Stimulated activated naive B cell treated with anti-CD40 and anti-IgM and Interleukin-4, amounts not matched to agents 10 μg/mL and 1 μg/mL and 100 μg/mL, for 72 hours (primary cell): ENCODE measurements at regions not wholly inside any gene's neighbourhood (a gene's known extent, or its start where the extent isn't known, plus 50 kb on each side); places are given as distances from the start of the nearest gene placed in this dataset.

ENCODE experiments used
- ATAC-seq, 2 donors: fragments of 150-1000 bp; cut with Tn5 transposase; replicated peaks; 2 replicates each; pipeline ENCODE4 v1.10.0; 2021; ENCODE audit warnings: moderate library complexity in 1 of 2
- DNase-seq: peaks from one replicate; pipeline ENCODE4 v3.0.0; 2021
- H3K27ac Mint-ChIP-seq: one replicate; pipeline ENCODE4 v1.8.0; 2022; ENCODE audit warnings: mild to moderate bottlenecking, mixed read lengths
- H3K27me3 Mint-ChIP-seq, 2 donors: one replicate each; pipeline ENCODE4 v1.8.0; 2022; ENCODE audit warnings: mixed read lengths in 2 of 2
- H3K36me3 Mint-ChIP-seq, 2 donors: one replicate each; pipeline ENCODE4 v1.8.0; 2022; ENCODE audit warnings: mixed read lengths in 2 of 2, mild to moderate bottlenecking in 1 of 2
- H3K4me1 Mint-ChIP-seq, 2 donors: one replicate each; pipeline ENCODE4 v1.8.0; 2022; ENCODE audit warnings: mixed read lengths in 2 of 2, mild to moderate bottlenecking in 1 of 2
- H3K4me3 Mint-ChIP-seq, 2 donors: one replicate each; pipeline ENCODE4 v1.8.0; 2022; ENCODE audit warnings: mild to moderate bottlenecking in 2 of 2, mixed read lengths in 2 of 2, moderate library complexity in 1 of 2
- H3K9me3 Mint-ChIP-seq, 2 donors: one replicate each; pipeline ENCODE4 v1.8.0; 2022; ENCODE audit warnings: mixed read lengths in 2 of 2, mild to moderate bottlenecking in 1 of 2

DNA sequence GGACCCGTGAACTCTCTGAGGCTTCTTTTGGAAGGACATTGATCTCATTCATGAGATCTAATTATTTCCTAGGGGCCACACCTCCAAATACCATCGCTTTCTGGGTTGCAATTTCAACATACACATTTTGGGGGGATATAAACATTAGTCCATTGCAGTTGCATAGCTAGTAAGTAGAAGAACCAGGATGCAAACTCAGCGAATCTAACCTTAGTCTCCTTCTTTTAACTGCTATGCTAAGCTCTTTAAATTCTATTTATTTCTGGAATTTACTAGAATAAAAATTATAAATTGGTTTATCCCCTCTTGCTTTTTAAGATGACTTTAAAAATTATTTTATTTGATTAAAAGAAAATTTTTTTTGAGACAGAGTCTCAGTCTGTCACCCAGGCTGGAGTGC, 232.5 kb upstream of the EEF2KMT start:
- Mint-ChIP-seq H3K36me3 (no peaks in the 10 kb centered on the region), H3K4me1 (no peaks in the 10 kb centered on the region), H3K27ac (no peak overlapping the region), H3K4me3 (no peak overlapping the region), H3K9me3 (peaks cover 6 to 11% of the 10 kb centered on the region in 2 donors), H3K27me3 (peaks cover 0 to 5% of the 10 kb centered on the region in 2 donors)
- DNase-seq (no peak), ATAC-seq (no peak)

DNA sequence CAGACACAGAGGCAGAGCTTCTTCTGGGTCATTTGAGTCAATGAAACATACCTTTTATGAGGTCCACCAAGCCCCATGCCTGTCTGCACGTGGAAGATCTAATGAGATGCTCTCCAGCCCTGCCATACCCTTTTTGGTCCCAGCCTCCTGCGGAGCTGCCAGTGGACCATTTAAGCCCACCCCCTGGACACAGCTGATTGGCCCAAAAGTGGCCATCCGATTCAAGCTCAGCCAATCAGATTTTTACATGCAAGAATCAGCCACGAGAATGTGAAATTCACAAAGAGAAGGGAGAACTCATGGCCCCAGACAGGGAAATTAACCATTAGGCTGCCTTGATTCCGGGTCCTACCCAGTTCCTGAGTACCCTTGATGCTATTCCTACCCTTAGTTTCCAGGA, 231.0 kb upstream of the EEF2KMT start:
- Mint-ChIP-seq H3K27ac (no peak overlapping the region), H3K9me3 (peaks cover 7 to 11% of the 10 kb centered on the region in 2 donors), H3K36me3 (no peaks in the 10 kb centered on the region)

GRCh38 chr16:5326395-5326794, 228.8 kb upstream of the EEF2KMT start:
- Mint-ChIP-seq H3K27ac (no peak overlapping the region), H3K4me3 (no peak overlapping the region), H3K9me3 (peaks cover 7 to 11% of the 10 kb centered on the region in 2 donors), H3K4me1 (no peaks in the 10 kb centered on the region), H3K36me3 (no peaks in the 10 kb centered on the region), H3K27me3 (peaks cover 0 to 5% of the 10 kb centered on the region in 2 donors)
- ATAC-seq (no peak), DNase-seq (no peak)

More for the DNA sequence above, 231.0 kb upstream of the EEF2KMT start:
- peaks cover 0 to 5% of the 10 kb centered on the region in 2 donors for H3K27me3 Mint-ChIP-seq
- no peak overlapping the region for H3K4me3 Mint-ChIP-seq
- DNase-seq (no peak), ATAC-seq (no peak)
- no peaks in the 10 kb centered on the region for H3K4me1 Mint-ChIP-seq

DNA sequence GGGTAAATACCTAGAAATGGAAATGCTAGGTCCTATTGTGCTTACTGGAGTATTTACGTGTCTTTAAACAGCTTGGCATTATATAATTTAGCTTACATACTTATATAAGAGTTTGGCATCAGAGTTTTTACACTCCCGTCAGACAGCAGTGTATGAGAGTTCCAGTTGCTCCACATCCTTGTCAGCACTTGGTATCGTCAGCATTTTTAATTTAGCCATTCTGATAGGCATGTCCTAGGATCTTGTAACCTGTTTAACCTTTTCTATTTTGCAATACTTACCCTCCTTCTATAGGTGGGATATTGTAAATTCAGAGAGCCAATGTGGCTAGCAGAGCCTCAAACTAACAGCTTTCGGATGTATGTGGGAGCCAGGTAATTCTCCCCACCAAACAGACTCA, 228.3 kb upstream of the EEF2KMT start:
- no peak for ATAC-seq
- Mint-ChIP-seq H3K9me3 (peaks cover 5 to 6% of the 10 kb centered on the region in 2 donors), H3K27ac (no peak overlapping the region), H3K4me1 (no peaks in the 10 kb centered on the region), H3K4me3 (no peak overlapping the region), H3K27me3 (peaks cover 0 to 5% of the 10 kb centered on the region in 2 donors), H3K36me3 (no peaks in the 10 kb centered on the region)
- no peak for DNase-seq

DNA sequence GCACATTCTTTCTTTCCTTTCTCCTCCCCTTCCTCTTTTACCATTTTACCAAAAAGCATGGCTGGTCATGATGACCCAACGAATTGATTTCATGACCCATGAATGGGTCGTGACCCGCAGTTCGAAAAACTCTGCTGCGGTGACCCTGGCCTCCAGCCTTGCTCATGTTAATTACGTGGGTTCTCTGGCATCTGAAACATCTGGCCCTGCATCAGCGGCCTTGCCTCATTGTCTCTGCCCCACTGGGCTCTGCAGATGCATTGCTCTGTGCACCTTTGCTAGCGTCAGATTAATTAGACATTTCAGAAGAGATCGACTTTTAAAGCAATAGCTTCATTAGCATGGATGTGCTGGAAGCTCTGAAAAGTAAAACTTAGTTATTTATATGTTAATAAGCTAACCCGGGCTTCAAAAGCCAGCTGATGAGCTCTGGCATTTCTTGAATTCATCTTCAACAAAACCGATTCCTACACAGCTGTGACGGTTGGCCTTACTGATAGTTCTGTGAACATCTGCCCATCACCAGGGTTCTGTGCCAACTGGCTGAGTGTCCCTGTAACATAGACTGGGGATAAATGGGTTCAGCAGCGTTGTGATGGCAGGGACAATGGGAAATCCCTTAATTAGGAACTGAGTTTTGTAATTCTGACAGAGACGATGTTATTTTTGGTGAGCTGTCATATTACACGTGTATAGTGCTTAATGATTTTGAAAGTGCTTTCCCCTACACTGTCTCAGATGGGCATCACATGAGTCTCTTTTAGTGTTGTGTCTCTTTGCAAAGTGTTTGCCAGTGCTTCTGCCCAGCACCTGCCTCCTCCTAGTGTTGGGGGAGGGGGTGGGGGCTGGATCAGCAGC, 225.9 kb upstream of the EEF2KMT start:
- no peaks in the 10 kb centered on the region for H3K36me3 Mint-ChIP-seq

GRCh38 chr16:5321930-5322329, 224.3 kb upstream of the EEF2KMT start:
- no peaks in the 10 kb centered on the region for H3K4me1 Mint-ChIP-seq
- peaks cover 7 to 8% of the 10 kb centered on the region in 2 donors for H3K9me3 Mint-ChIP-seq
- no peak overlapping the region for H3K27ac Mint-ChIP-seq
- DNase-seq (no peak), ATAC-seq (no peak)
- H3K36me3 Mint-ChIP-seq, result no peaks in the 10 kb centered on the region
- no peaks in the 10 kb centered on the region for H3K27me3 Mint-ChIP-seq
- no peak overlapping the region for H3K4me3 Mint-ChIP-seq

More for the DNA sequence above, 225.9 kb upstream of the EEF2KMT start:
- H3K27me3 Mint-ChIP-seq, result peaks cover 0 to 5% of the 10 kb centered on the region in 2 donors
- peaks cover 8% of the 10 kb centered on the region in 2 donors for H3K9me3 Mint-ChIP-seq
- H3K27ac Mint-ChIP-seq, result no peak overlapping the region
- H3K4me3 Mint-ChIP-seq, result no peak overlapping the region
- DNase-seq (no peak), ATAC-seq (no peak)
- H3K4me1 Mint-ChIP-seq, result no peaks in the 10 kb centered on the region

DNA sequence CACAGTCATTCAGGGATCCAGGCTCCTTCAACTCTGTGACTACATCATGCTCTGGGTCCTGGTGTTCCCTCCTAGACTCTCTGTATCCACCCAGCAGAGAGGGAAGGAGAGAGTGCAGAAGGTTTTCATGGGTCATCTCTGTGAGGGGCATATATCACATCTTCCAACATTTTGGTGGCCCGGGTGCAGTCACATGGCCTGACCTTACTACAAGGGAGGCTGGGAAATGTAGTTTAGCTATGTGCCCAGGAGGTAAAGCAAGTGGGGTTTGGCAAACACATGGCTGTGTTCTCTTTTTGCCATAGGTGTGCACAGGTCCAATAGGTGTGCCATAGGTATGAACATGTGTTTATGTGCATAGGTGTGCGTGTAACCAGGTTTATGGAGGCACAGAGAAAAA, 222.2 kb upstream of the EEF2KMT start:
- Mint-ChIP-seq H3K36me3 (no peaks in the 10 kb centered on the region), H3K4me3 (no peak overlapping the region), H3K9me3 (peaks cover 5 to 9% of the 10 kb centered on the region in 2 donors), H3K27me3 (no peaks in the 10 kb centered on the region), H3K27ac (no peak overlapping the region), H3K4me1 (no peaks in the 10 kb centered on the region)
- DNase-seq (no peak), ATAC-seq (no peak)

- Mint-ChIP-seq H3K9me3 (peaks cover 5 to 9% of the 10 kb centered on the region in 2 donors), H3K27me3 (no peaks in the 10 kb centered on the region), H3K4me3 (no peak overlapping the region), H3K27ac (no peak overlapping the region), H3K4me1 (no peaks in the 10 kb centered on the region), H3K36me3 (no peaks in the 10 kb centered on the region)
- ATAC-seq (no peak), DNase-seq (no peak)
Measured at GRCh38 chr16:5315914-5316313, 218.3 kb upstream of the EEF2KMT start.

DNA sequence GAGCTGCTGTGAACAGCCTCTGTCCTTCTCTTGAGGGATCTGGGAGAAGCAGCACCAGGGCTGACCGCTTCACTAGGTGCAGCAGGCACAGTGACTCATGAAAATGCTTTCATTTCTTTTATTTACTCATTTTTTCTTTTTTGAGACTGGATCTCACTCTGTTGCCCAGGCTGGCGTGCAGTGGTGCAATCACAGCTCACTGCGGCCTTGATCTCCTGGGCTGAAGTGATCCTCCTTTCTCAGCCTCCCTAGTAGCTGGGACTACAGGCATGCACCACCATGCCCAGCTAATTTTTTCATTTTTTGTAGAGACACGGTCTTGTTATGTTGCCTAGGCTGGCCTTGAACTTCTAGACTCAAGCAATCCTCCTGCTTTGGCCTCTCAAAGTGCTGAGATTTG, 216.8 kb upstream of the EEF2KMT start:
- ATAC-seq (no peak), DNase-seq (no peak)
- no peaks in the 10 kb centered on the region for H3K4me1 Mint-ChIP-seq
- H3K27me3 Mint-ChIP-seq, result no peaks in the 10 kb centered on the region
- peaks cover 3 to 4% of the 10 kb centered on the region in 2 donors for H3K9me3 Mint-ChIP-seq
- no peak overlapping the region for H3K4me3 Mint-ChIP-seq
- no peak overlapping the region for H3K27ac Mint-ChIP-seq
- no peaks in the 10 kb centered on the region for H3K36me3 Mint-ChIP-seq

- H3K27ac Mint-ChIP-seq, result no peak overlapping the region
- ATAC-seq (no peak), DNase-seq (no peak)
- H3K4me1 Mint-ChIP-seq, result no peaks in the 10 kb centered on the region
- H3K9me3 Mint-ChIP-seq, result peaks cover 4 to 7% of the 10 kb centered on the region in 2 donors
- H3K36me3 Mint-ChIP-seq, result no peaks in the 10 kb centered on the region
- no peak overlapping the region for H3K4me3 Mint-ChIP-seq
- peaks cover 0 to 6% of the 10 kb centered on the region in 2 donors for H3K27me3 Mint-ChIP-seq
Measured at GRCh38 chr16:5309946-5310611, 212.5 kb upstream of the EEF2KMT start.

GRCh38 chr16:5305023-5305422, 207.4 kb upstream of the EEF2KMT start:
- no peaks in the 10 kb centered on the region for H3K36me3 Mint-ChIP-seq
- H3K9me3 Mint-ChIP-seq, result peaks cover 11 to 28% of the 10 kb centered on the region in 2 donors
- no peak overlapping the region for H3K27ac Mint-ChIP-seq
- no peak overlapping the region for H3K4me3 Mint-ChIP-seq
- DNase-seq (no peak), ATAC-seq (no peak)
- peaks cover 3 to 6% of the 10 kb centered on the region in 2 donors for H3K27me3 Mint-ChIP-seq
- H3K4me1 Mint-ChIP-seq, result no peaks in the 10 kb centered on the region

DNA sequence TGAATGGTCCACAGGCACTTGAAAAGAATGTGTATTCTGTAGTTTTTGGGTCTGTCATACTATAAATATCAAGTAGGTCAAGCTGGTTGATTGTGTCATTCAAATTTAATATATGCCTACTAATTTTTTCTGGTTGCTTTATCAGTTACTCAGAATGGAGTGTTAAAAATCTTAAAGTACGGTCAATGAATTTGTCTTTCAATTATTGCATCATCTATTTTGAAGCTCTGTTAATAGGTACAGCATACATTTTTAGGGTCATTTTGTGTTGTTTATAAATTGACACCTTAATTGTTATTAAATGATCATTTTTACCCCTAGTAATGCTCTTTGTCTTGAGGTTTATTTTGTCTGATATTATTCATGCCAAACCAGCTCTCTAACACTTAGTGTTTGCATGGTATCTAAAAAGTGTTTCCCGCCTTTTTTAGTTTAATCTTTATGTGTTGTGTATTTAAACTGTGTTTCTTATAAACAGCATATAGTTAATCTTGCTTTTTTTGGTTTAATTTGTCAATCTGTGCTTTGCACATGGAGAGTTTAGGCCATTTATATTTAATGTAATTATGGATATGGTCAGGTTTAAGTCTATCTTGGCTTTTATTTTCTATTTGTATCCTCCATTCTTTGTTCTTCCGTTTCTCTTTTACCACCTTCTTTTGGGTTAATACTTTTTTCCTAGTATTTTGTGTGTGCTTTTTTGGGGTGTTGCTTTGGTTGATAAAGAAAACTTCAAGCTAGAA, 204.9 kb upstream of the EEF2KMT start:
- Mint-ChIP-seq H3K4me3 (no peak overlapping the region), H3K27me3 (peaks cover 3 to 6% of the 10 kb centered on the region in 2 donors), H3K36me3 (no peaks in the 10 kb centered on the region), H3K9me3 (peaks cover 7 to 21% of the 10 kb centered on the region in 2 donors), H3K4me1 (no peaks in the 10 kb centered on the region), H3K27ac (no peak overlapping the region)
- ATAC-seq (no peak), DNase-seq (no peak)

DNA sequence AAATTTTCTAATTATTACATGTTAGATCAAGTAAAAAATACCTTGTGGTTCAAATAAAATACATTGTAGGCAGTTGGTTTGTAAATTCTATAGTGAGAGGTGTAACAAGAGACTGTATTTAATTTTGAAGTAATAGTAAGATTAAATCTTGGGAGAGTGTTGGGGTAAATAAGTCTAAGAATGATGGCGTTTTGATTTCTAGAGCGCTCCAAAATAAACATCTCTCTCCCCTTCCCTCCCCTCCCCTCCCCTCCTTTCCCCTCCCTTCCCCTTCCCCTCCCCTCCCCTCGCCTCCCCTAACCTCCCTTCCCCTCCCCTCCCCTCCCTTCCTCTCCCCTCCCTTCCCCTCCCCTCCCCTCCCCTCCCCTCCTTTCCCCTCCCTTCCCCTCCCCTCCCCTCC, 200.6 kb upstream of the EEF2KMT start:
- Mint-ChIP-seq H3K4me1 (no peaks in the 10 kb centered on the region), H3K9me3 (peaks cover 4 to 17% of the 10 kb centered on the region in 2 donors), H3K36me3 (no peaks in the 10 kb centered on the region), H3K4me3 (no peak overlapping the region), H3K27me3 (peaks cover 0 to 3% of the 10 kb centered on the region in 2 donors), H3K27ac (no peak overlapping the region)
- ATAC-seq (no peak), DNase-seq (no peak)

GRCh38 chr16:5296176-5296575, 198.6 kb upstream of the EEF2KMT start:
- Mint-ChIP-seq H3K27me3 (peaks cover 0 to 3% of the 10 kb centered on the region in 2 donors), H3K4me1 (no peaks in the 10 kb centered on the region), H3K27ac (no peak overlapping the region), H3K36me3 (no peaks in the 10 kb centered on the region), H3K9me3 (peaks cover 3 to 4% of the 10 kb centered on the region in 2 donors), H3K4me3 (no peak overlapping the region)
- no peak for DNase-seq
- no peak for ATAC-seq
